ENCODE measurements at regions not wholly inside any gene's neighbourhood (a gene's known extent, or its start where the extent isn't known, plus 50 kb on each side); places are given as distances from the start of the nearest gene placed in this dataset.

DNA sequence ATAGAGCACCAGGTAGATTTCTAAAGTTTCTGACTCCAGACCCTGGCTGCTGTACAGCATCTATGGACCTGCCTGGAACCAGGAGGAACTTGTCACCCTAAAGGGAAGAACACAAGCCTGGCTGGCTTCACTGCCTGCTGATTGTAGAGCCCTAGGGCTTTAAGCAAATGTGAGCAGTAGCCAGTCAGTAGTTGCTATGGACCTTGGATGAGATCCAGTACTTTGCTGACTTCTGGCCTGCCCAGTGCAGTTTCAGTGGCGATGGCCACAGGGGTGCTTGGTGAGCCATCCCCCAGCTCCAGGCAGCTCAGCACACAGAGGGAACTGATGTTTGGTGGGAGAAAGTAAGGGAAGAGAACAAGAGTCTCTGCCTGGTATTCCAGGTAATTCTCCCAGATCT, 68.4 kb downstream of the ATP6V1G3 start:
- Histone ChIP-seq H3K36me3 (ENCODE audit: control insufficient read depth in 2 of 2, extremely low read depth in 1 of 2, insufficient read depth in 2 of 2, low read length in 2 of 2) (no peaks in the 10 kb centered on the region), H3K9ac (replicated peaks; ENCODE audit: extremely low read depth, insufficient read depth, low read length) (no peak overlapping the region), H3K9me3 (replicated peaks; ENCODE audit: control insufficient read depth, insufficient read depth, low read length) (no peaks in the 10 kb centered on the region), H3K79me2 (ENCODE audit: control insufficient read depth, insufficient read depth, low read length) (no peaks in the 10 kb centered on the region), H3K4me1 (ENCODE audit: control insufficient read depth, extremely low read depth, insufficient read depth, low read length) (no peaks in the 10 kb centered on the region), H4K20me1 (replicated peaks; ENCODE audit: control insufficient read depth, extremely low read depth, insufficient read depth, low read length) (no peaks in the 10 kb centered on the region), H3K9me1 (replicated peaks; ENCODE audit: control insufficient read depth, extremely low read depth, insufficient read depth, low read length) (no peaks in the 10 kb centered on the region), H3K4me3 (replicated peaks in 1 of 3; ENCODE audit: insufficient read depth in 1 of 3, low read depth in 1 of 3, low read length in 3 of 3) (no peak overlapping the region), H3K27me3 (ENCODE audit: control insufficient read depth in 2 of 2, insufficient read depth in 2 of 2, low read length in 2 of 2) (no peaks in the 10 kb centered on the region), H2AFZ (ENCODE audit: low read depth, low read length) (no peak overlapping the region), H3K4me2 (ENCODE audit: insufficient read depth, low read length) (no peak overlapping the region), H3K27ac (ENCODE audit: insufficient read depth, low read depth, low read length) (no peak overlapping the region)
- DNase-seq (ENCODE audit: low read depth, low spot score), result no peak
- FAIRE-seq, result no peak
- TF ChIP-seq FOS (IDR thresholded peaks at IDR 0.05; ENCODE audit: borderline replicate concordance, insufficient read depth, low read length) (no peak), POLR2A (IDR thresholded peaks at IDR 0.05; ENCODE audit: low read depth, low read length) (no peak), MAX (IDR thresholded peaks at IDR 0.05; ENCODE audit: insufficient read depth, insufficient read length) (no peak), EZH2 (IDR thresholded peaks at IDR 0.05; ENCODE audit: borderline replicate concordance, low read depth, low read length, severe bottlenecking) (no peak), POLR2AphosphoS5 (IDR thresholded peaks at IDR 0.05; ENCODE audit: insufficient read depth, low read depth, low read length) (no peak), MYC (IDR thresholded peaks at IDR 0.05; ENCODE audit: low read depth, low read length) (no peak), JUN (IDR thresholded peaks at IDR 0.05; ENCODE audit: borderline replicate concordance, insufficient read depth, insufficient read length, low read depth) (no peak), GATA2 (IDR thresholded peaks at IDR 0.05; ENCODE audit: insufficient read depth, insufficient read length, low read depth, low read length) (no peak)
- TF ChIP-seq, protein P1, sequence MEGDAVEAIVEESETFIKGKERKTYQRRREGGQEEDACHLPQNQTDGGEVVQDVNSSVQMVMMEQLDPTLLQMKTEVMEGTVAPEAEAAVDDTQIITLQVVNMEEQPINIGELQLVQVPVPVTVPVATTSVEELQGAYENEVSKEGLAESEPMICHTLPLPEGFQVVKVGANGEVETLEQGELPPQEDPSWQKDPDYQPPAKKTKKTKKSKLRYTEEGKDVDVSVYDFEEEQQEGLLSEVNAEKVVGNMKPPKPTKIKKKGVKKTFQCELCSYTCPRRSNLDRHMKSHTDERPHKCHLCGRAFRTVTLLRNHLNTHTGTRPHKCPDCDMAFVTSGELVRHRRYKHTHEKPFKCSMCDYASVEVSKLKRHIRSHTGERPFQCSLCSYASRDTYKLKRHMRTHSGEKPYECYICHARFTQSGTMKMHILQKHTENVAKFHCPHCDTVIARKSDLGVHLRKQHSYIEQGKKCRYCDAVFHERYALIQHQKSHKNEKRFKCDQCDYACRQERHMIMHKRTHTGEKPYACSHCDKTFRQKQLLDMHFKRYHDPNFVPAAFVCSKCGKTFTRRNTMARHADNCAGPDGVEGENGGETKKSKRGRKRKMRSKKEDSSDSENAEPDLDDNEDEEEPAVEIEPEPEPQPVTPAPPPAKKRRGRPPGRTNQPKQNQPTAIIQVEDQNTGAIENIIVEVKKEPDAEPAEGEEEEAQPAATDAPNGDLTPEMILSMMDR (IDR thresholded peaks at IDR 0.05; ENCODE audit: extremely low read depth in 1 of 2, insufficient read depth in 1 of 2, low read depth in 1 of 2, low read length in 2 of 2), result no peak
- no TSS peak for BruUV-seq (replicated peaks)
- CTCF ChIA-PET, result interaction anchor here (1.3 kb wide), 2 partner anchors 214 to 992 kb away, joined by 3 to 23 read pairs; no protein-coding TSS in a partner anchor
- intact Hi-C loops (cut with micrococcal nuclease) (no loop called here), dilution Hi-C loops (cut with MboI; ENCODE audit: extremely low pct_ligation_motif_present, low sequenced_read_pairs) (no loop called here)
- POLR2A ChIA-PET, result no interaction called here
